Smooth muscle cell (in vitro differentiated cells): ENCODE measurements at regions not wholly inside any gene's neighbourhood (a gene's known extent, or its start where the extent isn't known, plus 50 kb on each side); places are given as distances from the start of the nearest gene placed in this dataset.

Experiments used
- DNase-seq: peaks from one replicate; lab custom pipeline; 2025; ENCODE audit not compliant: unreplicated experiment; lab: John Stamatoyannopoulos, UW
- H2AFZ ChIP-seq: fragments of 200-600 bp; sonication (generic); 2 replicates; pipeline ENCODE4 v1.6.0; 2016; ENCODE audit warnings: antibody characterized with exemption, low read depth, mild to moderate bottlenecking
- H3F3A ChIP-seq: fragments of 200-600 bp; sonication (generic); 2 replicates; pipeline ENCODE4 v1.6.0; 2017; ENCODE audit warnings: antibody characterized with exemption, low read depth
- H3K27ac ChIP-seq: fragments of 200-600 bp; sonication (generic); 2 replicates; pipeline ENCODE4 v1.5.1; 2016; ENCODE audit warnings: low read depth, mild to moderate bottlenecking
- H3K27me3 ChIP-seq: fragments of 200-600 bp; sonication (generic); 2 replicates; pipeline ENCODE4 v1.6.1; 2016; ENCODE audit warnings: low read depth, mild to moderate bottlenecking
- H3K36me3 ChIP-seq: fragments of 200-600 bp; sonication (generic); 2 replicates; pipeline ENCODE4 v1.5.1; 2016; ENCODE audit warnings: low read depth
- H3K4me1 ChIP-seq: fragments of 200-600 bp; sonication (generic); 2 replicates; pipeline ENCODE4 v1.5.1; 2016; ENCODE audit warnings: low read depth
- H3K4me2 ChIP-seq: fragments of 200-600 bp; sonication (generic); 2 replicates; pipeline ENCODE4 v1.6.0; 2016; ENCODE audit warnings: mild to moderate bottlenecking
- H3K4me3 ChIP-seq: fragments of 200-600 bp; sonication (generic); 2 replicates; pipeline ENCODE4 v1.5.1; 2016; ENCODE audit warnings: mild to moderate bottlenecking
- H3K79me2 ChIP-seq: fragments of 200-600 bp; sonication (generic); 2 replicates; pipeline ENCODE4 v1.6.0; 2016; ENCODE audit warnings: low read depth, mild to moderate bottlenecking
- H3K9ac ChIP-seq: fragments of 200-600 bp; sonication (generic); 2 replicates; pipeline ENCODE4 v1.6.0; 2016; ENCODE audit warnings: low read depth
- H3K9me3 ChIP-seq: fragments of 200-600 bp; sonication (generic); replicated peaks from 2 replicates; pipeline ENCODE4 v1.5.1; 2016; ENCODE audit warnings: low read depth
- H4K20me1 ChIP-seq: fragments of 200-600 bp; sonication (generic); 2 replicates; pipeline ENCODE4 v1.6.0; 2016; ENCODE audit warnings: low read depth
- WGBS: methylation state at CpG from one replicate; pipeline ENCODE4 v1.1.7; 2016; ENCODE audit warnings: low lambda C conversion rate; 5-methylcytosine and 5-hydroxymethylcytosine counted together
- TF ChIP-seq, protein P1 (sequence below): fragments of 200-600 bp; sonication (generic); IDR thresholded peaks from 2 replicates; pipeline ENCODE4 v1.5.1; 2017; ENCODE audit warnings: borderline replicate concordance, mild to moderate bottlenecking, antibody characterized with exemption; ENCODE audit not compliant: insufficient read depth, poor library complexity, severe bottlenecking

- Histone ChIP-seq H3K27me3 (no peaks in the 10 kb centered on the region), H3K9ac (no peak overlapping the region), H3K4me2 (no peak overlapping the region), H3K79me2 (no peaks in the 10 kb centered on the region), H3K9me3 (no peaks in the 10 kb centered on the region), H3K4me3 (no peak overlapping the region), H3K36me3 (no peaks in the 10 kb centered on the region), H3F3A (no peaks in the 10 kb centered on the region), H3K4me1 (no peaks in the 10 kb centered on the region), H2AFZ (no peak overlapping the region), H3K27ac (no peak overlapping the region), H4K20me1 (no peaks in the 10 kb centered on the region)
- TF ChIP-seq, protein P1, sequence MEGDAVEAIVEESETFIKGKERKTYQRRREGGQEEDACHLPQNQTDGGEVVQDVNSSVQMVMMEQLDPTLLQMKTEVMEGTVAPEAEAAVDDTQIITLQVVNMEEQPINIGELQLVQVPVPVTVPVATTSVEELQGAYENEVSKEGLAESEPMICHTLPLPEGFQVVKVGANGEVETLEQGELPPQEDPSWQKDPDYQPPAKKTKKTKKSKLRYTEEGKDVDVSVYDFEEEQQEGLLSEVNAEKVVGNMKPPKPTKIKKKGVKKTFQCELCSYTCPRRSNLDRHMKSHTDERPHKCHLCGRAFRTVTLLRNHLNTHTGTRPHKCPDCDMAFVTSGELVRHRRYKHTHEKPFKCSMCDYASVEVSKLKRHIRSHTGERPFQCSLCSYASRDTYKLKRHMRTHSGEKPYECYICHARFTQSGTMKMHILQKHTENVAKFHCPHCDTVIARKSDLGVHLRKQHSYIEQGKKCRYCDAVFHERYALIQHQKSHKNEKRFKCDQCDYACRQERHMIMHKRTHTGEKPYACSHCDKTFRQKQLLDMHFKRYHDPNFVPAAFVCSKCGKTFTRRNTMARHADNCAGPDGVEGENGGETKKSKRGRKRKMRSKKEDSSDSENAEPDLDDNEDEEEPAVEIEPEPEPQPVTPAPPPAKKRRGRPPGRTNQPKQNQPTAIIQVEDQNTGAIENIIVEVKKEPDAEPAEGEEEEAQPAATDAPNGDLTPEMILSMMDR: no peak
- 42% methylated on average over 1 of the region's 1 CpG for WGBS
- no peak for DNase-seq
Observed at GRCh38 chr3:188944108-188944507, 227.7 kb upstream of the TPRG1 start.

GRCh38 chr3:188946351-188947240, 225.2 kb upstream of the TPRG1 start:
- Histone ChIP-seq H3K9me3 (no peaks in the 10 kb centered on the region), H3K4me1 (no peaks in the 10 kb centered on the region), H4K20me1 (no peaks in the 10 kb centered on the region), H2AFZ (no peak overlapping the region), H3K4me2 (peak overlapping the region; percentile 81), H3K4me3 (peak overlapping the region; percentile 47), H3K27ac (peak overlapping the region; percentile 45), H3K9ac (no peak overlapping the region), H3F3A (no peaks in the 10 kb centered on the region), H3K36me3 (no peaks in the 10 kb centered on the region), H3K27me3 (no peaks in the 10 kb centered on the region), H3K79me2 (no peaks in the 10 kb centered on the region)
- no peak for DNase-seq
- TF ChIP-seq, protein P1: no peak
- WGBS: 65% methylated on average over 14 of the region's 14 CpGs

DNA sequence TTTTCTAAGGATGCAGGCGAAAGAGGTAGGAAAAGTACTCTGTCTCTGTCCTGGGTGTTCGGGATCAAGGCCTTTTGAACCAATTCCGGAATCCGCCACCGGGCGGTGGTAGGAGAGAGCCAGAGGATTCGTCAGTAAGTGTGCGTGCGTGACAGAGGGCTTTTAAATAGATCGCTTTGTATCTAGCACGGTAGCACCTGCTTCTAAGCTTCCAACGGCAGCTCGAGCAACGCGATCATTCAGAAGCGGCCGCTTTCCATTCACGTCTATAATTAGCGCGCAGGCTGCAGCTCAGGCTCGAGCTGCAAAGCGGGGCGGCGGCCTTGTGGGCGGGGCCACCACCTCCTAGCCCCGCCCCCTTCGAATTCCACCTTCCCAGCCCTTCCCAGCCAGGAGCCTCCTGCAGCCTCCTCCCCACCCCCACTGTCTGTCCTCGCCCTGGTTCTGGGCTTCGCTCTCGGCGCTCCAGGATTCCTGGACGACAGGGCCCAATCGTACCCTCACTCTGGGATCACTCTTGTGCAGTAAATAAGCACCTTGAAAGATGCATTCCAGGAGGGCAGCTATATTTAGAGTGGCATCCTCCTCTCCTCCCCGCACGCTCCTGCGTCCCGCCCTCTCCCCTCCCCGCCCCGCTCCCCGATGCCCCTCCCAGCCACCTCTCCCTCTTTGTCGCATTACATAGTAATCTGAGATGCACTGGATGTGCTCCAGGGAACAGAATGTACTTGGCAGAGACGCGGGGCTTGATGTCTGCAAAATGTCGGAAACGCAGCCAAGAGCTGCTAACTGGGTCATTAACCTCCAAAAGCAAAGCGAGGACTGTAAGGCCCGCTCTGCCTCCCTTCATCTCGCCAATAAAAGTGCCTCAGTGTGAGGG, 224.1 kb upstream of the TPRG1 start:
- H3K4me3 ChIP-seq: peak overlapping the region; percentile 47
- WGBS: 4% methylated on average over 39 of the region's 48 CpGs

More for the DNA sequence above, 224.1 kb upstream of the TPRG1 start:
- H3K27me3 ChIP-seq: no peaks in the 10 kb centered on the region
- no peaks in the 10 kb centered on the region for H3F3A ChIP-seq
- peak overlapping the region; percentile 60 for H3K9ac ChIP-seq
- peak overlapping the region; percentile 66 for H3K27ac ChIP-seq
- no peaks in the 10 kb centered on the region for H4K20me1 ChIP-seq
- no peaks in the 10 kb centered on the region for H3K9me3 ChIP-seq
- peak overlapping the region; percentile 31 for H2AFZ ChIP-seq
- DNase-seq: peak; percentile 61
- no peaks in the 10 kb centered on the region for H3K36me3 ChIP-seq
- peak overlapping the region; percentile 81 for H3K4me2 ChIP-seq
- no peaks in the 10 kb centered on the region for H3K4me1 ChIP-seq
- TF ChIP-seq, protein P1: peak; percentile 15
- no peaks in the 10 kb centered on the region for H3K79me2 ChIP-seq
